ENCODE measurements at regions not wholly inside any gene's neighbourhood (a gene's known extent, or its start where the extent isn't known, plus 50 kb on each side); places are given as distances from the start of the nearest gene placed in this dataset.

GRCh38 chr2:776038-776437, 98.8 kb upstream of the TMEM18 start:
- TF ChIP-seq CTCF (IDR thresholded peaks at IDR 0.05; ENCODE audit: low read length) (no peak), EZH2phosphoT487 (IDR thresholded peaks at IDR 0.05; ENCODE audit: low read length) (no peak), EZH2 (optimal IDR thresholded peaks at IDR 0.05; ENCODE audit: low read depth, low read length) (no peak)

All from MM.1S (cell line).